DMS53 treated with DMSO at 0.1 percent for 48 hours (cell line): ENCODE measurements at regions not wholly inside any gene's neighbourhood (a gene's known extent, or its start where the extent isn't known, plus 50 kb on each side); places are given as distances from the start of the nearest gene placed in this dataset.
"Not testable (repeated sequence)": the region's sequence is repeated elsewhere in the genome, so short reads cannot be mapped to it uniquely, and the experiment has no call there.

Experiments used
- DNase-seq: peaks from one replicate; lab custom pipeline; 2025; ENCODE audit not compliant: unreplicated experiment; lab: John Stamatoyannopoulos, UW

DNA sequence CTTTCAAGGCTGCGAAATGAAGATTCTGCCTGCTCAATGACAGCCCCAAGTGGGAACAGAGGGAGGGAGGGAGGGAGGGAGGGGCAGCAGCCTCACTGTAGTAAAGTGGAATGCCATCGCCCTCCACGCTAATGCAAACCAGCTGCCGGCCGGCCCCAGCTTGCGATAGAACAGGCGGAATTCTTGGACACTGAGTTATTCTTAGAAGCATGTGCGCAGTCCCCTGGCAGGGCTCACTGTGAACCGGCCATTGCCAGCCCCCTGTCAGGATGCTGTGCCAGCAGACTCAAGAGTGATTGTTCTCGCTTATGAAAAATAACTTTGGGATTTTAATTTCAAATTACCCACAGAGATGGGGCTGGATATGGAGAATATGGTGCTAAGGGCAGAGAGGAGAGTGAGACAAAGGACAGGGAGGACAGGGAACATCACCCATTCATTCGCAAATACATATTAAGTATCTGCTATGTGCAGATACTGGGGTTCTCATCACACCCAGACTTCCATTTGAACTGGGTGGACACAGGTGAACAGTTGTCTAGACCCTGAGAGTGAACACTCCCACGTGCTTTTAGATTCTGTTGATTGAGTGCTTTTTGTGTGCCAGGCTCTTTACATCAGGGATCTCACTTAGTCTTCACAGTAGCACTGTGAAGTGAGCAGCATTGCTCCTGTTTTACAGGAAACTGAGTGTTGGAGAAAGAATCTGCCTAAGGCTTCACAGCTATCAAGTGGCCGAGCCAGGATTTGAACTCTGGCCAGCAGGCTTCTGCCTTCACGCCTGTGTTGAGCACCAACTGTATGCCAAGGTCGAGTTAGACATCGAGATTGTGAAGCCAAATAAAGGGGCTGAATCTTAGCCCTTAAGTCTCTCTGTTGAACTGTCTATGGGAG lies 192.9 kb downstream of the C12orf75 start:
- DNase-seq, result no peak

GRCh38 chr12:105524961-105525360 lies 194.5 kb downstream of the C12orf75 start:
- no peak for DNase-seq

GRCh38 chr12:105534068-105534467 lies 203.6 kb downstream of the C12orf75 start:
- DNase-seq, result no peak

DNA sequence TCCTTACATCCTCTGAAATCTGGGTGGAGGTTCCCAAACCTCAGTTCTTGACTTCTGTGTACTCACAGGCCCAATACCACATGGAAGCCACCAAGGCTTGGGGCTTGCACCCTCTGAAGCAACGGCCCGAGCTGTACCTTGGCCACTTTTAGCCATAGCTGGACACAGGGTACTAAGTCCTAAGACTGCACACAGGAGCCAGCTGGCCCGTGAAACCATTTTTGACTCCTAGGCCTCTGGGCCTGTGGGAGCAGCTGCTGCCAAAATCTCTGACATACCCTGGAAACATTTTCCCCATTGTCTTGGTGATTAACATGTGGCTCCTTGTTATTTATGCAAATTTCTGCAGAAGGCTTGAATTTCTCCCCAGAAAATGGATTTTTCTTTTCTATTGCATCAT lies 204.5 kb downstream of the C12orf75 start:
- not testable (repeated sequence) for DNase-seq

DNA sequence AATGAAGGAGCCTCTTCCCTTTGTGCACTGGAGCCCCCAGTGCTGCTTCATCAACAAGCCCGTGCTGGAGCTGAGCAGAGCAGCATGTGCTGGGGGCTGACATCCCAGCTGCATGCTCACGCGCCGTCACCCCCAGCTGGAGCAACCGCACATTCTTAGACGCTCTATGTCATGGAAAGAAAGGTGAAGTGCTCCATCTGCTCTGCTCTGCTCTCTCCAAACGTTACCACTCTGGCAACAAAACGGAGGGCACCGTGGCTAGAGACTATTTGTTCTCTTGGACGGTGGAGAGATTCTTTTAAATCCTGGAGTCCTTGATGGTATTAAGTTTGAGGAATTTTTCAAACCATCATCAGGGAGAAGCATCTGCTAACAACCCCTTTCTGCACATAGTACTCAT lies 208.4 kb downstream of the C12orf75 start:
- DNase-seq, result no peak

GRCh38 chr12:105539735-105540134 lies 209.2 kb downstream of the C12orf75 start:
- DNase-seq, result no peak

DNA sequence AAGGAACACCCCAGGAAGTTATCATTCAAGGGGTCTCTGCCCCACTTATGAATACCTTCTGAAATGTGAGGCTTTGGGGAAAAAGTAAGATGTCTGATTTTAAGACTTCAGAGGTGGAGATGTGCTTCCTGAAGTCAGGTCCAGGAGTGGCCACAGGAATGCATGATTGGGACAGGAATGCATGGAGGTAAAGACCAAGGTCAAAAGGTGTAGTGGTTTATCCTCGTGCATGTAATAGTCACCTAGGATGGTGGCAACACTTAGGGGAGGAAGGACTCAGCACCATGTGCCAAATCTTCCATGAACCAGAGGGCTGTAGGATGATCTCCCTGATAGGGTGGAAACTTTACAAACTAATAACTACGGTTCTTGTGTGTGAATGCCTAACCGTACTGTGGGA lies 217.3 kb downstream of the C12orf75 start:
- DNase-seq, result no peak

GRCh38 chr12:105548626-105549025 lies 218.1 kb downstream of the C12orf75 start:
- no peak for DNase-seq

- DNase-seq, result no peak
Measured at GRCh38 chr12:105552056-105552455, 221.6 kb downstream of the C12orf75 start.

- DNase-seq, result no peak
Measured at GRCh38 chr12:105554223-105554678, 223.8 kb downstream of the C12orf75 start.

DNA sequence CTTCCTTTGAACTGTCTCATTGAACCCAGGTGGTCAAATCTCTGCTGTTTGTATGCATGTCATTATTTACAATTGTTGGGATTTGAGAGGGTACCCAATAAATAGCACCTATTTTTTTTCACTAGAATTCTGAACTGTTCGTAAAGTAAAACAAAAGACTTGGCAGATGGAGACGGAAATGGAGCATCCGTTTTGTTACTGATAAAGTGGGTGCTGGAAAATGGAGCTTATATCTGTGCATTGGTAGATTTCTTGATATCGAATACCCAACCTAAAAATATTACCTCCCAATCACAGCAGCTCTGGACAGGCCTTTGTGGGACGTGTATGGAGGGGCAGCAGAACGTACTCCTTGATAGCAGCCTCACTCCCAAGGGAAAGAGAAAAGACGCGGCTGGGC lies 224.4 kb downstream of the C12orf75 start:
- no peak for DNase-seq

DNA sequence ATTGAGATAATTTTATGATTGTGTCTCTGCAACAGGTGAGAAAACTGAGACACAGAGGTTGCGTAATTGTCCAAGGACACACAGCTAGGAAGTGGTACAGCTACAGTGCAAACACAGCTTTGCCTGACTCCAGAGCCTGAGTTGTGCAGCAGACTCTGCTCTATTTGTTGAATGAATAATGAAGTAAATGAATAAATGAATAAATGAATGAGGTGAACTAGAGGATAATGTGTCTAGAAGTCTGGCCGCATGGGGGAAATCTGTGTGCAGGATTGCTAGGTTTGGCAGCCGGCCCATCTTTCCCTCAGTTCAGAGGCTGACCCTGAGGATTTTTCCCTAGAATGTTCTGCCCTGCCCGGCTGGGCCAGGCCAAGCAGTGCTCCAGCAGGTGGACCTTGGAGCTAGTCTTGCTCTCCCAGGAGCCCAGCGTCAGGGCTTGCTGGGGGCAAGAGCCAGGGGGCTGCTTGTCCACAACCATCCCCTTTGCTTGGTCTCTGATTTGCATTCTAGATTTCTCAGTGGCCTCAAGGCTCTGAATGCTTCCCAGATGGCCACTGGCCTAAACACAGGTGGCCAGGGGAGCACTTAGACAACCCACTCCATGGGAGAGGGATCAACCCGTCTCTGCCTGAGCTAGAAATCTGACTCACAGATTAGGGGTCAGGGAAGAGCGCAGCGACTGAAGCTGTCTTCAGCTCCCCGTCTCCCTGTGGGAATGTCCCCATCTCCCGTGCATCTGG lies 225.2 kb downstream of the C12orf75 start:
- peak; percentile 17 for DNase-seq

GRCh38 chr12:105559310-105559709 lies 228.8 kb downstream of the C12orf75 start:
- DNase-seq, result no peak

GRCh38 chr12:105561546-105562198 lies 231.2 kb downstream of the C12orf75 start:
- peak; percentile 86 for DNase-seq

- DNase-seq, result peak; percentile 94
Measured at GRCh38 chr12:105562199-105562971, 231.9 kb downstream of the C12orf75 start.

GRCh38 chr12:105567061-105567460 lies 236.6 kb downstream of the C12orf75 start:
- DNase-seq, result no peak

- DNase-seq, result no peak
Measured at GRCh38 chr12:105569886-105570285, 239.4 kb downstream of the C12orf75 start.

GRCh38 chr12:105570944-105571343 lies 240.5 kb downstream of the C12orf75 start:
- peak; percentile 93 for DNase-seq

- DNase-seq, result no peak
Measured at GRCh38 chr12:105573574-105573973, 243.1 kb downstream of the C12orf75 start.

- DNase-seq, result no peak
Measured at GRCh38 chr12:105574056-105574715, 243.7 kb downstream of the C12orf75 start.
